Astrocyte (in vitro differentiated cells and primary cell): ENCODE measurements at regions not wholly inside any gene's neighbourhood (a gene's known extent, or its start where the extent isn't known, plus 50 kb on each side); places are given as distances from the start of the nearest gene placed in this dataset.

Source experiments
- DNase-seq: peaks from one replicate; pipeline ENCODE4 v3.0.0-alpha.2; 2010; ENCODE audit warnings: low read depth
- FAIRE-seq: peaks from 2 replicates; lab custom pipeline; 2011; peaks lifted over from hg19 to GRCh38; lab: Jason Lieb, UNC
- H2AFZ ChIP-seq: 2 replicates; pipeline ENCODE4 v1.6.0; 2012; ENCODE audit warnings: low read depth, low read length, inconsistent platforms
- H3K27ac ChIP-seq: 2 replicates; pipeline ENCODE4 v1.5.1; 2011; ENCODE audit warnings: low read depth, low read length, inconsistent platforms
- H3K27me3 ChIP-seq: 2 replicates; pipeline ENCODE4 v1.6.0; 2011; ENCODE audit warnings: low read length, inconsistent platforms; ENCODE audit not compliant: insufficient read depth
- H3K36me3 ChIP-seq: 2 replicates; pipeline ENCODE4 v1.5.1; 2011; ENCODE audit warnings: low read length, inconsistent platforms; ENCODE audit not compliant: insufficient read depth
- H3K4me1 ChIP-seq: 2 replicates; pipeline ENCODE4 v1.5.1; 2011; ENCODE audit warnings: low read length, inconsistent platforms; ENCODE audit not compliant: insufficient read depth
- H3K4me2 ChIP-seq: 2 replicates; pipeline ENCODE4 v1.6.0; 2012; ENCODE audit warnings: low read length, inconsistent platforms
- H3K4me3 ChIP-seq: 2 replicates; pipeline ENCODE4 v1.5.1; 2011; ENCODE audit warnings: low read depth, mild to moderate bottlenecking, low read length, inconsistent platforms; ENCODE audit not compliant: insufficient read depth
- H3K79me2 ChIP-seq: 2 replicates; pipeline ENCODE4 v1.6.0; 2012; ENCODE audit warnings: mild to moderate bottlenecking, low read length, inconsistent platforms; ENCODE audit not compliant: insufficient read depth
- H3K9ac ChIP-seq: 2 replicates; pipeline ENCODE4 v1.6.0; 2012; ENCODE audit warnings: mild to moderate bottlenecking, low read length, inconsistent platforms
- H3K9me3 ChIP-seq: 2 replicates; pipeline ENCODE4 v1.5.1; 2012; ENCODE audit warnings: low read depth, mild to moderate bottlenecking, low read length, inconsistent platforms; ENCODE audit not compliant: insufficient read depth
- H4K20me1 ChIP-seq: 2 replicates; pipeline ENCODE4 v1.6.0; 2012; ENCODE audit warnings: low read length, inconsistent platforms; ENCODE audit not compliant: insufficient read depth
- H3K27ac Mint-ChIP-seq: one replicate; pipeline ENCODE4 v1.8.0; 2021; ENCODE audit warnings: mild to moderate bottlenecking, mixed read lengths; ENCODE audit not compliant: unreplicated experiment
- H3K27me3 Mint-ChIP-seq: one replicate; pipeline ENCODE4 v1.8.0; 2021; ENCODE audit warnings: low read depth, mixed read lengths; ENCODE audit not compliant: unreplicated experiment
- H3K36me3 Mint-ChIP-seq: one replicate; pipeline ENCODE4 v1.8.0; 2021; ENCODE audit warnings: low read depth, mixed read lengths; ENCODE audit not compliant: unreplicated experiment
- H3K4me1 Mint-ChIP-seq: one replicate; pipeline ENCODE4 v1.8.0; 2021; ENCODE audit warnings: low read depth, mixed read lengths; ENCODE audit not compliant: unreplicated experiment
- H3K4me3 Mint-ChIP-seq: one replicate; pipeline ENCODE4 v1.8.0; 2021; ENCODE audit warnings: mild to moderate bottlenecking, moderate library complexity, mixed read lengths; ENCODE audit not compliant: unreplicated experiment
- H3K9me3 Mint-ChIP-seq: one replicate; pipeline ENCODE4 v1.8.0; 2021; ENCODE audit warnings: mild to moderate bottlenecking, mixed read lengths; ENCODE audit not compliant: unreplicated experiment
- EZH2 ChIP-seq: IDR thresholded peaks from 2 replicates; pipeline ENCODE4 v1.6.1; 2012; ENCODE audit warnings: mild to moderate bottlenecking, low read length, inconsistent platforms; ENCODE audit not compliant: insufficient read depth
- TF ChIP-seq, protein P1 (sequence below): IDR thresholded peaks from 2 replicates; pipeline ENCODE4 v1.5.1; 2011; ENCODE audit warnings: low read depth, mild to moderate bottlenecking, inconsistent platforms, low read length, moderate library complexity; ENCODE audit not compliant: insufficient read depth

DNA sequence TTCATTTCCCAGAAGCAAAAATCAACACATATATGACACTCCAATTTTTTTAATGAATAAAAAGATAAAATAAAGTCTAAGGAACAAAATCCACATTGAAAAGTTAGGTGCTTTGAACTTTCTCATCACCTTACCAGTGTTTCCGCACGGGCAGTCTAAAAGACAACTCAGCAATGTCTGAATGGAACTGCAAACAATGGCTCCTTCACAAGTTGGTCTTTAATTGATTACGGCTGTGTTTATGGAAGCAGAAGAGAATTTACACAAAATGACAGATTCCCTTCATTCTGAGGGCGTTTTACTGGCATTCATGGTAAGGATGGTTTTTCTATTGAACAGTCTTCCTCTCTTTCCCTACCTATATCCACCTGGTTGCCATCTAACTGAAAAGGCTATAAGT, 65.0 kb upstream of the RNPC3 start:
- Mint-ChIP-seq H3K4me3 (no peak overlapping the region), H3K4me1 (peaks cover 26% of the 10 kb centered on the region), H3K27ac (peak overlapping the region; percentile 20), H3K27me3 (no peaks in the 10 kb centered on the region), H3K9me3 (no peaks in the 10 kb centered on the region), H3K36me3 (no peaks in the 10 kb centered on the region)
- no peak overlapping the region for H2AFZ ChIP-seq
- no peak overlapping the region for H3K9ac ChIP-seq
- no peaks in the 10 kb centered on the region for H3K27me3 ChIP-seq
- DNase-seq (no peak), FAIRE-seq (no peak)
- H4K20me1 ChIP-seq = no peaks in the 10 kb centered on the region
- H3K36me3 ChIP-seq = no peaks in the 10 kb centered on the region
- TF ChIP-seq, protein P1, sequence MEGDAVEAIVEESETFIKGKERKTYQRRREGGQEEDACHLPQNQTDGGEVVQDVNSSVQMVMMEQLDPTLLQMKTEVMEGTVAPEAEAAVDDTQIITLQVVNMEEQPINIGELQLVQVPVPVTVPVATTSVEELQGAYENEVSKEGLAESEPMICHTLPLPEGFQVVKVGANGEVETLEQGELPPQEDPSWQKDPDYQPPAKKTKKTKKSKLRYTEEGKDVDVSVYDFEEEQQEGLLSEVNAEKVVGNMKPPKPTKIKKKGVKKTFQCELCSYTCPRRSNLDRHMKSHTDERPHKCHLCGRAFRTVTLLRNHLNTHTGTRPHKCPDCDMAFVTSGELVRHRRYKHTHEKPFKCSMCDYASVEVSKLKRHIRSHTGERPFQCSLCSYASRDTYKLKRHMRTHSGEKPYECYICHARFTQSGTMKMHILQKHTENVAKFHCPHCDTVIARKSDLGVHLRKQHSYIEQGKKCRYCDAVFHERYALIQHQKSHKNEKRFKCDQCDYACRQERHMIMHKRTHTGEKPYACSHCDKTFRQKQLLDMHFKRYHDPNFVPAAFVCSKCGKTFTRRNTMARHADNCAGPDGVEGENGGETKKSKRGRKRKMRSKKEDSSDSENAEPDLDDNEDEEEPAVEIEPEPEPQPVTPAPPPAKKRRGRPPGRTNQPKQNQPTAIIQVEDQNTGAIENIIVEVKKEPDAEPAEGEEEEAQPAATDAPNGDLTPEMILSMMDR = no peak
- no peak for TF ChIP-seq EZH2
- H3K79me2 ChIP-seq = no peaks in the 10 kb centered on the region
- H3K27ac ChIP-seq = no peak overlapping the region
- no peak overlapping the region for H3K4me3 ChIP-seq
- no peaks in the 10 kb centered on the region for H3K9me3 ChIP-seq
- H3K4me2 ChIP-seq = no peak overlapping the region
- H3K4me1 ChIP-seq = no peaks in the 10 kb centered on the region

DNA sequence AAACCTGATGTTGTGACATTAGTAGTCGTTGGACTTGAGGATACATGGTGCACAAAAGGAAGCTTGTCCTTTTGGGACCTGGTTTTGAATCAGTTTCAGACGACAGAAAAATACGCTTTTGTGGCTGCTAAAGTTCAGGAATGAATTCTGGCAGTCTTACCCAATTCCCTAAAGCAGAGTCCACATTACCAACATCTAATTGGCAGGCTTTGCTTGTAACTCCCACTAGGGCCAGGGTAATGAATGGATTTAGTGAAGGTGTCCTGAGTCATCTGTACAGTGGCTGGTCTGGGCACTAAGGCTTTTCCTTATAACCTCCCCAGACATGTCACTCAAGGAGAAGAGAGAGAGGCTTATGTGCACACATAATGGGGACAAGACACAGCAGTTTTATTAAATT, 66.2 kb upstream of the RNPC3 start:
- H3K36me3 Mint-ChIP-seq = no peaks in the 10 kb centered on the region
- Histone ChIP-seq H3K27ac (no peak overlapping the region), H3K79me2 (no peaks in the 10 kb centered on the region), H3K4me1 (no peaks in the 10 kb centered on the region), H3K9me3 (no peaks in the 10 kb centered on the region), H3K9ac (no peak overlapping the region), H3K36me3 (no peaks in the 10 kb centered on the region), H3K4me3 (no peak overlapping the region), H3K27me3 (no peaks in the 10 kb centered on the region), H3K4me2 (no peak overlapping the region), H4K20me1 (no peaks in the 10 kb centered on the region), H2AFZ (no peak overlapping the region)
- no peak overlapping the region for H3K4me3 Mint-ChIP-seq
- peaks cover 26% of the 10 kb centered on the region for H3K4me1 Mint-ChIP-seq
- FAIRE-seq (no peak), DNase-seq (peak; percentile 55)
- TF ChIP-seq, protein P1 = no peak
- TF ChIP-seq EZH2 = no peak
- peak overlapping the region; percentile 58 for H3K27ac Mint-ChIP-seq
- no peaks in the 10 kb centered on the region for H3K27me3 Mint-ChIP-seq
- no peaks in the 10 kb centered on the region for H3K9me3 Mint-ChIP-seq

DNA sequence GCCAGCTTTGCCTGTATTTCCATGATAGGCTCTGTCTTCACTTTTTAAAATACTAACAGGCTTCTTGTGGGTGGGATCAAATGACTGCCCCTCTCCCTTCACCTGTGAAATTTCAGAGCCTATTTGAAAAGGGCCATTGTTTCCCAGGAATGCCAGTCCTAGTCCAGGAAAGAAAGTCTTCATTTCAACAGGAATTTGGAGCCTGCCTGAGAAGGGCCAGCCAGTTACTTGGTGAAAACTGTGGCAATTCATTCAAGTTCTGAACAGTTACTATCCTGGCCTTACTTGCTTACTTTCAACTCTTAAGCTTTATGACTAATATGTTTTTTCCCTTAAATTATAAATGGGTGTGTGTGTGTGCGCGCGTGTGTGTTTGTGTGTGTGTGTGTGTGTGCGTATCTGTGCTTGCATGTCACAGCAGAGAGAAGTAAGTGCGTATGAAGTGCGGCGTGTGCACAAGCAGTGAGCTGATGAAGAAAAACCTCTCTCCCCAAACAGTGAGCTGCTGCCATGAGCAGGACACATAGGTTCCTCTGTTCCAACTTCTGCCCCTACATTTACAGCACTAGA, 67.5 kb upstream of the RNPC3 start:
- peaks cover 26% of the 10 kb centered on the region for H3K4me1 Mint-ChIP-seq
- no peaks in the 10 kb centered on the region for H3K79me2 ChIP-seq
- H3K36me3 Mint-ChIP-seq = no peaks in the 10 kb centered on the region
- H3K27ac ChIP-seq = no peak overlapping the region
- no peaks in the 10 kb centered on the region for H3K9me3 ChIP-seq
- no peaks in the 10 kb centered on the region for H3K36me3 ChIP-seq
- TF ChIP-seq, protein P1 = no peak
- TF ChIP-seq EZH2 = no peak
- no peak overlapping the region for H3K4me3 Mint-ChIP-seq
- H3K9me3 Mint-ChIP-seq = no peaks in the 10 kb centered on the region
- H4K20me1 ChIP-seq = no peaks in the 10 kb centered on the region
- H3K4me3 ChIP-seq = no peak overlapping the region
- no peak overlapping the region for H3K27ac Mint-ChIP-seq
- no peak for FAIRE-seq
- no peak for DNase-seq
- H2AFZ ChIP-seq = no peak overlapping the region
- H3K27me3 ChIP-seq = no peaks in the 10 kb centered on the region
- H3K9ac ChIP-seq = no peak overlapping the region
- no peaks in the 10 kb centered on the region for H3K4me1 ChIP-seq
- H3K4me2 ChIP-seq = no peak overlapping the region
- H3K27me3 Mint-ChIP-seq = no peaks in the 10 kb centered on the region
